Hematopoietic multipotent progenitor cell treated with erythropoietin and hydrocortisone succinate and interleukin-3 and kit ligand, for 15 days (in vitro differentiated cells): ENCODE measurements at regions not wholly inside any gene's neighbourhood (a gene's known extent, or its start where the extent isn't known, plus 50 kb on each side); places are given as distances from the start of the nearest gene placed in this dataset.
"Not testable (repeated sequence)": the region's sequence is repeated elsewhere in the genome, so short reads cannot be mapped to it uniquely, and the experiment has no call there.

ENCODE experiments used
- DNase-seq: peaks from one replicate; pipeline ENCODE4 v3.0.0-alpha.2; 2015; ENCODE audit warnings: low spot score

DNA sequence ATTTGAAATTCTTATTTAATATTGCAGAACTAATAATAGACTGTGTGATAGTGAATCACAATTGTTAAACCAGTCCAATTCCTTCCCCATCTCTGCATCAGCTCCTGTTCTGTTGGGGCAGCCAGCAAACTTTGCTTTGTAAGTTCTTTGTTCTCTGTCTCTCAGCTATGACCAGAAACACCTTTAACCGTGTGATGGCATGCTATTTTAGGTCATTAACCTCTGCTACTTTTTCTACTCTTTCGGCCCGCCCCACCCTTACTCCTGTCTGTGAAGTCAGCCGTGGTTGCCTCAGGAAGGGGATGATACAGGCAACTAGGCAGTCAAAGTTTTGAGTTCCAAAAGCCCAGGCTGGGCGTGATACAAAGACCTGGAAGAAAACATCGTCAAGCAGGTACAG, 51.3 kb upstream of the EGFL6 start:
- DNase-seq, result no peak

DNA sequence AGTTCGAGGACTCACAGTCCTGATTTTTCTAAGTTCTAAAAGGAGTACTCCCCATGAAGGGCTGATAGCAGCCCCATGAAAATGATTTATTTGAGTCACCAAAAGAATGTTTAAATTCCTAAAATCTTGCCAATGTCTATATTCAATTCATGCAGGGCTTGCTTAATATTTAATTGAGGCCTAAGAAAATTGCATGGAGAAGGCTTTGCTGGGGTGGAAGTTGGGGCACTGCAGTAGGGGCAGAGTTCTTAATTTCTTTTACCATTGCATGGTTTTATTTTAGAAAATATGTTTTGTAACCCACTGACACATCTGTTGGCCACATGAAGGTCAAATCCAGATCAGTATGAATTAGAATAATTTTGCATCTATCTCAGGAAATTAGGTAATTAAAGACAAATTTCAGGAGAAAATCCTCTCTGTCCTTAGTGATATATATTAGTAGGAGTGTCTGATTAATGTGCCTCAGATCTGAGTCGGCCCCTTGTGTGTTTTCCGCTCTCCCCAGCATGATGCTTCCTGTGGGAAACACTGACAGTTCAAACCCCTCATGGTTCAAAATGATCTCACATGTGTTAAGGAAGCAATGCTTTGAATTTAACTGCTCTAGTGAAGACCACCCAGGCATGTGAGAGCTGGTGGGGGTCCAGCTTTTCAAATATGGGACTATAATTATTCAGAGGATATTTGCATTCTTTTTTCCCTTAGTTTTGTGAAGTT, 54.0 kb upstream of the EGFL6 start:
- no peak for DNase-seq

DNA sequence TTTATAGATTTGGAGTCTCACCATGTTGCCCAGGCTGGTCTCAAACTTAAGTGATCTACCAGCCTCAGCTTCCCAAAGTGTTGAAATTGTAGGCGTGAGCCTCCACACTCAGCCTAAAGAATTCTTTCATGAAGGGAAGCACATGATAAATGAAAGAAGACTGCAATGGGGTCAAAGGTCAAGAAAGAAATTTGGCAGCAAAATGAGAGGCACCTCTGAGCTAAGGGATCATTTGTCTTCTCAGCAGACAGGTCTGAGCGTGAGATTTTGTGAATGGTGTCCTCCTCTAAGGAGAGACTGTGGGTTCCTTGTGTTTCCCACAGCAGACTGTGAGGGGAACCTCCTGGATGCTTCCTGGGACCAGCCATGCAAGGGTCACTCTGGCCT, 57.5 kb upstream of the EGFL6 start:
- DNase-seq, result no peak

DNA sequence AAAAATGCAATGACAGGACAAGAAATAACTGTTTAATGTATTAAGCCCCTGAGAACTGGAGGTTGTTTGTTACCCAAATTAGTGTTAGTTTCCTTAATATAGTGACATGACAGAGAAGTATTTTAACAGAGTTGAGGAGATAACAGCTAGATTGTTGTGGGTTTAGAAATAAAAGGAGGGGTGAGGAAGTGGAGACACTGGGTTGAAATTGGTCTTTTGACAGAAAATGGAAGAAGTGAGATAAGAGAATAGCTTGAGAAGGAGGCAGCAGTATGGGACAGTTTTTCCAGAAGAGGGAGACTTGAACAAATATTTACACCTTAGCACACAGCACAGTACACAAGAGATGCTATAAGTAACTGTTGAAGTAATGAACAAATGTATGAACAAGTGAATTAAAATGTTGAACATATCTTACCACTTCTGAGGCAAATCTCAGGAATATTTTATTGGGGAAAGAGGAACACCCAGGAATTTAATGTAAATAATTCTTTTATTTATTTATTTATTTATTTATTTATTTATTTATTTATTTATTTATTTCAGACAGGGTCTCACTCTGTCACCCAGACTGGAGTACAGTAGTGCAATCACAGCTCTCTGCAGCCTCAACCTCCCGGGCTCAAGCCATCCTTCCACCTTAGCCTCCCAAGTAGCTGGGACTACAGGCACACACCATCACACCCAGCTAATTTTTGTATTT, 58.0 kb upstream of the EGFL6 start:
- DNase-seq, result no peak

DNA sequence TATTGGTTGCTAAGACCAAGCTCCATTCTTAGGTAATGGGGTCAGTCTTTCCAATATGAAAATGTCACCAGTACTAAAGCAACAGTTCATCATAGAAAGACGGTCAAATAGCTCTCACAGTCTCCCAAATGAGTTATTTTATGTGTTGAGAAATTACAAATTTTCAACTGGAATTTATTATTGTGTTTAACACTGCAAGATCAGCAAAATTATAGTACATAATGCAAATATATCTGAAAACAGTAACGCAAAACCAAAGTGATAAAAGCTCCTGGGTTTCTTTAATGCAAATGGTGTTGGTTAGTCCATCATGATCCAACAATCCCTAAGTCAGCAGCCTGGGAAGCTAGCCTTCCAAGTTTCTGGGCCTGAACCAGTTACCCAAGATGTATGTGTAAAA, 61.5 kb upstream of the EGFL6 start:
- DNase-seq, result no peak

DNA sequence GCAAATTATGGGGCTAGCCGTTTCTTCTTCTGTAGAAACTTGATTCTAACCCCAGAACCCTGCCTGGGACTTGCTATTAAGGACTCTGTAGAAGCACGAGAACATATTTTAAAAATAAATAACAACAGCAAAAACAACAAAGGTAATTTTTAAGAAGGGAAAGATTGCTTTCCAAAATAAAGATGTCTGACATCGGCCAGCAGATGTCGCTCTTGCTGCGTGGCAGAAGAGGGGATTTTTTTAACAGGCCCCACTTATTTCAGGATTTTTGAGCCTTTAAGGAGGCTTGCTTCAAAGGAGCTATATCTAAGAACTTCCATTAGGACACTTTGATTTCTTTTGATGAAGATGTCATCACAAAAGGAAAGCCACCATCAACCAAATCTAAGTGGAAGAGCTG, 62.8 kb upstream of the EGFL6 start:
- peak; percentile 62 for DNase-seq

DNA sequence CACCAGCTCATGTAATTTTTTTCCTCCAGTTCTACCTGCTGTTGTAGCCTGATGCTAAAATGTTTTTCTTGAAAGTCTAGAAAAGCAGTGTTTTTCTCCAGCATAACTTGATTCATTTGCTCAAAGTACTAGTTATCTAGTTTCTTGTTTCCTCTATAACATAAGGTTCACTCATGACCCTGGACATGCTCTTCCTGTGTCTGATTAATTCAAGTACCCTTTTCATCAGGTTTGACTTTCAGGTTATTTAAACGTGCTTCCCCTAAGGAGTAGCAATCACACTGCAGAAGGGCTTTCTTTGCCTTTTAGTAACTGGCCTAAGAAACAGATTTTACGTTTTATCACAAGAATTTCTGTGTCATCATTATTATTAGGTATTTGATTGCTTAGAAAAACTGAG, 66.8 kb upstream of the EGFL6 start:
- no peak for DNase-seq

DNA sequence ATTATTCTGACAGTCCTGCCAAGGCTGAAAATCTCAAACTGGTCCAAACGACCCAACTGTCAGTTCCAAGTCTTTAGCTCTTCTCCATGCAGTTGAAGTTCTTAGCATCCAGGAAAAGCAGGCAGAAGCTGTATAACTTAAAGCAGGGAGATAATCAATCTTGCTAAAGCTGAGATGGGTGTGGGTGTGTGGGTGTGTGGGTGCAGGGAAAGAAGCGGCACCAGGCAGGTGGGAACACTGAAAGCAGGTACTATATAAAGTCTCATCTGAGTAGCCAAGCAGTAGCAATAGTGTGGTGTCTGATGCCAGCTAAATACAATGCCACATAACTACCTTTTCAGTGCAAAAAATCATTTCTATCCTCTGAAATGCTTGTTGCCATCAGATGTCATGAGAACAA, 69.7 kb upstream of the EGFL6 start:
- no peak for DNase-seq

DNA sequence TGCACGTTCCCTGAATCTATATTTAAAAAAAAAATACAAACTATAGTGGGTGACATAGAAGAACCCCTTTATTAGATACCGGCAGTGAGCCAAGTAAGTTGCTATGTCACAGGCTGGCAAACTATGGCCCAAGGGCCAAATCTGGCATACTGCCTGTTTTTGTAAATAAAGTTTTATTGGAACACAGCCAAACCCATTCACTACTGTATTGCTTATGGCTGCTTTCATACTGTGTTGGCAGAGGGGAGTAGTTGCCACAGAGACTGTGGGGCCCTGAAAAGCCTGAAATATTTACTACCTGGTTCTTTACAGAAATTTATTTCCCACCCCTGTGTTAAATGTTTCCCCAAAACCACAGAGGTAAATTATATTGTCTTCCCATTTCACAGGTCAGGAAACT, 71.2 kb upstream of the EGFL6 start:
- no peak for DNase-seq

DNA sequence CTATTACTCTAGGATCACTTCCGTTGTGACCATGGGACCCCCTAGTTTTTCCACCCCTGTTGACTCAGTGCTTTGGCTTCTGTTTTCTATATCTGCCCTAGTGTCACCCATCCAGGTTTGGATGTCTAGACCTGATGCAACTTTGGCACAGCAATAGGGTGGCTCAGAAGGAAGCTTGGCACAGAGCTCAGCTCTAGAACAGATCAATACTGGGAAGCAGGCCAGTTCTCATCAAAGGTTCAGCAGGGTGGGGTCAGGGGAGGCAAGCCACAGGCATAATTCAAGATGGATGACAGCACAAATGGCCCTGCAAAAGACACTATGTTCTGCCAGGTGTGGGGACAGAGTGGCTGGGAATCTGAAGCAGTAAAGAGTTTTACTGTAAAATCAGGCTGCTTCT, 74.2 kb upstream of the EGFL6 start:
- DNase-seq, result no peak

DNA sequence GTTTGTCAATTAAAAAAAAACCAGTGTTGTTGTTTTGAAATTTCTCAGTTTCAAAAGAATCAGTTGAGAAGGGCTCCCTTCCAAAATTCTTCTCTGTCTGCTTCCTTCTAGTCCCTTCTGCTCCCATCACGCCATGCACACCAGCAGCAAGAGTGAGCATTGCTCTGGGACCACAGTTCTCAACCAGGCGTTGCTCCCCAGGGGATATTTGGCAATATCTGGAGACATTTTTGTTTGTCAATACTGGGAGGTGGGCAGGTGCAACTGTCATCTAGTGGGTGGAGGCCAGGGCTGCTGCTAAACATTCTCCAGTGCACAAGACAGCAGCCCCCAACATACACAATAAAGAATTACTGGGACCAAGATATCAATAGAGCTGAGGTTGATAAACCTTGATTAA, 74.8 kb upstream of the EGFL6 start:
- DNase-seq, result no peak

DNA sequence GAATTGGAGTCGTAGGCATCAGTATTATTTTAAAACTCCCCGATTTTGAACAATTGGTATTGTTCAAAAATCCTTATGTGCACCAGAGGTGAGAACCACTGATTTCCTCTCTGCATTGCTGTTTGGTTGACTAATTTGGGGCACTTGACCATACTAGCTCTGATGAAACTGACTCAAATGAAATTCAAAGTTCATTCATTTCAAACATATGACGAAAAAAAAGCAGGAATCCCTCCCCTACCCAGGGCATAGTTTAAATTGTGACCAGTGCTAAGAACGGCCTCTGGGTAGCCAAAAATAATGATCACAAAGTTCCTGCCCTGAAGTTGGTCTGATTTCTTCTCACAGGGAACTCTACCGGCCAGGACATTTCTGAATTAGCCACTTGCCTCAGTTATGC, 75.7 kb upstream of the EGFL6 start:
- DNase-seq, result no peak

DNA sequence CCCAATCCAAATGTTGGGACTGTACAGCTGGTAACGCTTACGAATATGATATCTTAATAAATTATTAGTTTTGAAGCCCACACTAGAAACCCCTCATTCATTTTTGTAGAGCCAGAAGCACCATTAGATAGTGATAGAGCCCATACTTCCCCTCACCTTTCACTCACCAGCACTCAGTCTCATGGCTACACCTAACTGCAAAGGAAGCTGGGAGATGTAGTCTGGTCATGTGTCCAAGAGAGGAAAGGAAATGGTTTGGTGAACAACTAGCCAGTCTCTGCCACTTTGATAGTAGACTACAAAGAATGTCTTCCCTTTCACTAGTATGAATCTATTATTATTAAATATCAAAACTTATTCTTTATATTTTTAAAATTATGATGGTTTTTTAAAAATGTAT, 77.1 kb upstream of the EGFL6 start:
- no peak for DNase-seq

DNA sequence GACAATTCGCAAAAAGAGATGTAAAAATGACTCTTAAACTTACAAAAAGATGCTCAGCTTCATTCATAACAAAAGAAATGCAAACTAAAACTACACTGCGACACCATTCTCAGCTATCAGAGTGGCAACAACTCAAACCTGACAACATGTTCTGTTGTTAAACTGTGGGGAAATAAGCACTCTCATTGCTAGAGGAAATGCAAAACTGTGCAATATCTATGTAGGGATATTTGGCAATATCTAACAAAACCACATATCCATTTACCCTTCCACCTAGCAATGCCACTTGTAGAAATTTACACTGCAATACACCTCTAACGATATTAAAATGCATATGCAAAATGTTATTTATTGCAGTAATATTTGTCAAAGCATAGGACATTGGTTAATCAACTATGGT, 78.3 kb upstream of the EGFL6 start:
- DNase-seq, result no peak

DNA sequence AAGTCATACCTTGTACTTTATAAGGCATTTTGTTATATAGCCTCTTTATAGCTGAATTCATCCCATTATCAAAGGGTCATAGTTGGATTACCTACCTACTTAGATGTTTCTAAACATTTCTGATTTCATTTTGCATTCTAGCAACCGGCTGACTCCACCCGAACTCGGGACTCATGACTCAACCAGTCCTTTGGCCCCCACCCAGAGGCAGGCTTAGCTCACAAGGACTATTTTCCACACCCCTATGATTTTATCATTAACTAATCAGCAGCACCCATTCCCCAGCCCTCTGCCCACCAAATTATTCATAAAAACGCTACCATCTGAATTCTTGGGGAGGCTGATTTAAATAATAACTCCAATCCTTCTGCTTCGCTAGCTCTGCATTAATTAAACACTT, 79.9 kb upstream of the EGFL6 start:
- DNase-seq, result no peak

DNA sequence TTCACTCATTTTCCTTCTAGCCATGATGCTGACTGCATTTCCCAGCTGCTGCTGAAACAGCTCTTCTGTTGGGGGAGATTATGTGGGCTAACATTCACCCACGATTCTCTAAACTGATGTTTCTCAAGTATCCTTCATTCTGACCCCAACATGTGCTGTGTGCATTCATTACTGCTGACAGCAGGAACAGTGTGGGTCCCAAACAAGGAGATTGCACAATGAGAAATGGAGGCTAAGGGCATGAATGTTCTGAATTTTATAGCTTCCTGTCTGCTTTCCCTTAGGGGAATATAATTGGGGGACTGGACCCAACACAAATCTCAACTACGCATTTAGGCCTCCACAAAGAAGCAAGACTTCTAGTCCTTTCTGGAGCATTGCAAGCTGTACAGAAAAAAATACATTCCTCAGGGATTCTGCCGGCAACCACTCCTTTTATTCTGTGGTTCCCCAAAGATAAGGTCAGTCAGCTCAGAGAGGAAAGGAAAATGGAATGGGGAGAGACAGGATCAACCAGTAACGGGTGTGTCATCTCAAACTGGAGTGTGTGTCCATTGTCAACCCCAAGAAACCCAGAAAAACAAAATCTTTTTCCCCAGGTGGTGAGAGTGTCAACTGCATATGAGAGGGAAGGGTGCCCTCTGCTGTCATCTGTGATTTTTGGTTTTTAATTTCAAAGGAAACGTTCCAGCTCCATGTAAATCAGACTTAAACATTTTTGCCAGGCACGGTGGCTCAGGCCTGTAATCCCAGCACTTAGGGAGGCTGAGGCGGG, 81.5 kb upstream of the EGFL6 start:
- DNase-seq, result no peak

DNA sequence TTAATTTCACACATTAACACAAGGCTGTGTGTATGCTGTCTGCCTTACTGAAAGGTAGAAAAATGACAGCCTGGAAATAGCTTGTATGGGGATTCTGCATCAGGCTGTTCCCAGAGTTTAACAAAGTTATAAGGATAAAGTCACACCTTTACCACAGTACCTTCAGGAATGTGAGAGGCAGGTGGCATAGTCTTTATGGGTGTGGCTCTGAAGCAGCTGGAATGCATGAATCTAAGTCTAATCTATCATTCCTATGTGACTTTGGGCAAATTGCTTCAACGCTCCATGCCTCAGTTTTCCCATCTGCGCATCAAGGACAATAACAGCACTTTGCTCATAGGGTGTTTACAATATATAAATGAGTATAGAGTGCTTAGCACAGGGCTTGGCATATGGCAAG, 84.2 kb upstream of the EGFL6 start:
- no peak for DNase-seq

DNA sequence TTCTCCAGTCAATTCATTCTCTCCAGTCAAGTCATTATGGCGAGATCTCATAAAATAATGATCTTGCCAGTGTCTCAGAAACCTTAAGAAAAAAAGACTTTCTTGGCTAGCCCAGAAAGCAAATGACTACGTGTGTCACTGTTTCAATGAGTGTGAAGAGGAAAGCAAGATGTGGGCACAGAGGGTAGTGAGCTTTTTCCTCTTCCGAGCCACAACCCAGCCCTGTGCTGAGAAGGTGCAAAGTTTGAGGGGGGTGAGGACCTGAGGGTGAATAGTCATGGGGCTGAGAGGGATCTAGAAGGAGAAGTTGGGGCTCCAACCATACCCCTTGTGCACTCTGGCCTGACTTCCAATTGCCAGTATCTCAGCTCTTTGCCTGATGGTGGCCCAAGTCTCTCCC, 85.6 kb upstream of the EGFL6 start:
- no peak for DNase-seq

DNA sequence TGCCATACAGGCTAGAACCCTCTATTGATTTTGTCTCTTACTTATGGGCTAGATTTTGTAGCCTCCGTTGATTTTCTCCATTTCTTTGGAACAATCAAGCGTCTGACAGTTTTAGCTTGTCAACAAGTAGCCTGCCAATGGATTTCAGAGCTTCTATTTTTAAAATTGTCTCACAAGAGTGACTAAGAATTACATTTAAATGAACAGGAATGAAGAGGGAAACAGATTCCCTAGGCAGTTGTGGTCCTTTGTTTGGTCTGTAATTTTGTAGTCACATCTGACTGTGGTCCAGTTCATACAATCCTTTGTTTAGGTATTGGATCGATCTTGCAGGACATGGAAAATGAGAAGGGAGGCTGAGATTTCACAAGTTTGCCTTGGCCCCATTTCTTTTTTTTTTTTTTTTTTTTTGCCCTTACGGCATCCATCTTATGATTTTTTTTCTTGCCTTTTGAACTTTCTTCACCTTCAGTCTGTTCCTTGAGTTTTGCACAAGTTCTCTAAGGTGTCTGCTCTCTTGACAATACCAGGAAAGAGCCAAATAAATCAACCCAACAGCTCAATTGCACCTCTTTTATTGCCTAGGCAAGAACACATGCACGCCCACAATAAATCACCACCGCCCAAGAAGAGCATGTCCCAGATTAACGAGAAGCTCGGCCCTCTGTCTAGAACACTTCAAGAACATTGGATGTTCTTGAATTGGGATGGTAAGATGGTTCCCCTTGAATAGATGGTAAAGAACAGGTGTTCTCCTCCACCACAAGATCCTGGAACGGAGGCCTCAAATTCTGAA, 86.5 kb upstream of the EGFL6 start:
- DNase-seq, result no peak

DNA sequence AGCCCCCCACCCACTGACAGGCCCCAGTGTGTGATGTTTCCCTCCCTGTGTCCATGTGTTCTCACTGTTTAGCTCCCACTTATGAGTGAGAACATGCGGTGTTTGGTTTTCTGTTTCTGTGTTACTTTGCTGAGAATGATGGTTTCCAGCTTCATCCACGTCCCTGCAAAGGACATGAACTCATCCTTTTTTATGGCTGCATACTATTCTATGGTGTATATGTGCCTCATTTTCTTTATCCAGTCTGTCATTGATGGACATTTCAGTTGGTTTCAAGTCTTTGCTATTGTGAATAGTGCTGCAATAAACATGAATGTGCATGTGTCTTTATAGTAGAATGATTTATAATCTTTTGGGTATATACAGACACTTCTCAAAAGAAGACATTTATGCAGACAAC, 88.6 kb upstream of the EGFL6 start:
- not testable (repeated sequence) for DNase-seq

DNA sequence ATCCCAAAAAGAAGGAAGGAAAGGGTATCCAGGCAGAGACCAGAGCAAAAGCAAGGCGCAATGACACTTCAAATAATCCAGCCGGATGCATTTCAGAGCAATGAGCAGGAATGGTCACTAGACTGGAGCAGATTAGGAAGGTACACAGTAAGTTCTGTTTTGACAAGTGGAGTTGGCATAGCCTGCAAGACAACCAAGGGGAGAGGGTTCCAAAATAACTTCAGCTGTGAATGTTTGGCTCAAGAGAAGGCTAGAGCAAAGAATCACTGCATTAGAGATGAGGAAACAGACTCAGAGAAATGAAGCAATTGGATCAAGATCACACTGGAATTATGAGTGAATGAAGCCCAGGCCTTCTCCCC, 90.0 kb upstream of the EGFL6 start:
- DNase-seq, result no peak

DNA sequence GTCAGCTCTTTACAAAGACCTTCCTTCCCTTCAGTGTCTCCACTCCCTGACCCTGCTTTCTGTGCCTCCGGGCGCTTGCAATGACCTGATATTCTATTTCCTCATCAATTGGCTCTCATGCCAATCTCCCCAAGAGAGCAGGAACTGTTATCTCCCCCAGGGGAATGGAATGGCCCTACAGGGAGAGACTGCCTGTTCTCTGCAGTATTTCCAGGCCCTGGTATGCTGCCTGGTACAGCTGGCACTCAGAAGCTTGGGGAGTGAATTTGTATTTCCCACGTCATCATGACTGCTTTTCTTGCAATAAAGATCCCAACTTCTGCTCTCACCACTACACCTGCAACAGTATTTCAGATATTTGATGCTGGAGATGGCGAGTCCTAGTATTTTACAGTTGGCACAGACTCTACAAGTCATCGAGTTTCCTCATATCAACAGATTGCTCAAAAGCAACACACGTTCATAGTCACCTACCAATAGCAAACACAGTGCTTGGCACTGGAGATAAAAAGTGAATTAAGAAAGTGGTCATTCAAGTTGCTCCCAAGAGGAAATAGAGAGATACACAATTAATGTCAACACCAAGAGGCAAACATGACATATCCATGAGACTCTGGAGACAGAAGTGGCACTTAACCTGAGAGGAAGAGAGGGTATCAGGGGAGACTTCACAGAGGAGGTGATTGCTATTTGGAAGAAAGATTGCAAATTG, 90.5 kb upstream of the EGFL6 start:
- no peak for DNase-seq
